ENCODE measurements at regions not wholly inside any gene's neighbourhood (a gene's known extent, or its start where the extent isn't known, plus 50 kb on each side); places are given as distances from the start of the nearest gene placed in this dataset.

- TF ChIP-seq YY1 (IDR thresholded peaks at IDR 0.05), result no peak
- no peak for TF ChIP-seq CTCF (IDR thresholded peaks at IDR 0.05; ENCODE audit: low read depth, low read length, missing input control)
Measured at GRCh38 chr2:167832868-167833287, 414.5 kb downstream of the STK39 start.
